GM13977 (cell line): ENCODE measurements at regions not wholly inside any gene's neighbourhood (a gene's known extent, or its start where the extent isn't known, plus 50 kb on each side); places are given as distances from the start of the nearest gene placed in this dataset.
"Not testable (repeated sequence)": the region's sequence is repeated elsewhere in the genome, so short reads cannot be mapped to it uniquely, and the experiment has no call there.

Experiments
- DNase-seq: peaks from one replicate; pipeline ENCODE4 v3.0.0; 2012; ENCODE audit warnings: low spot score
- in situ Hi-C: fragments of 300-500 bp; cut with MboI; formaldehyde crosslinking; loops from one replicate; pipeline ENCODE4 v1.12.0; 2022; ENCODE audit warnings: low sequenced_read_pairs, low pct_unique_long_range_greater_than_20kb, mixed read lengths, inconsistent platforms; ENCODE audit not compliant: unreplicated experiment
- TF ChIP-seq, protein P1 (sequence below): IDR thresholded peaks from 2 replicates; pipeline ENCODE4 v1.5.1; 2012; ENCODE audit warnings: mild to moderate bottlenecking, control low read depth; ENCODE audit not compliant: insufficient read depth; ENCODE audit errors: extremely low read depth, missing control alignments

DNA sequence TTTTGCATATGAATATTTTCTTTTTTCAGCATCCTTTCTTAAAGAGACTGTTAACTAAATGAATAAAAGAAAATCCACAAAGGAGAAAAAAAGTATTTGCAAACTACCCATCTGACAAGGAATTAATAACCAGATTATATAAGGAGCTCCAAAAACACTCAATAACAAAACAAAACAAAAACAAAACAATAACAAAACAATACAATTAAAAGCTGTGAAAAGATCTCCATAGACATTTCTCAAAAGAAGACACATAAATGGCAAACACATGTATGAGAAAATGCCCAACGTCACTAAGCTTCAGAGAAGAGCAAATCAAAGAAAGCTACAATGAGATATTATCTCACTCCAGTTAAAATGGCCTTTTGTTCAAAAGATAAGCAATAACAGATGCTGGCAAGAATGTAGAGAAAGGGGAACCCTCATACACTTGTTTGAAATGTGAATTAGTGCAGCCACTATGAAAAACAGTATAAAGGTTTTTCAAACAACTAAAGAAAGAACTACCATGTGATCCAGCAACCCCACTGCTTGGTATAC lies 1310.0 kb upstream of the EYS start:
- TF ChIP-seq, protein P1, sequence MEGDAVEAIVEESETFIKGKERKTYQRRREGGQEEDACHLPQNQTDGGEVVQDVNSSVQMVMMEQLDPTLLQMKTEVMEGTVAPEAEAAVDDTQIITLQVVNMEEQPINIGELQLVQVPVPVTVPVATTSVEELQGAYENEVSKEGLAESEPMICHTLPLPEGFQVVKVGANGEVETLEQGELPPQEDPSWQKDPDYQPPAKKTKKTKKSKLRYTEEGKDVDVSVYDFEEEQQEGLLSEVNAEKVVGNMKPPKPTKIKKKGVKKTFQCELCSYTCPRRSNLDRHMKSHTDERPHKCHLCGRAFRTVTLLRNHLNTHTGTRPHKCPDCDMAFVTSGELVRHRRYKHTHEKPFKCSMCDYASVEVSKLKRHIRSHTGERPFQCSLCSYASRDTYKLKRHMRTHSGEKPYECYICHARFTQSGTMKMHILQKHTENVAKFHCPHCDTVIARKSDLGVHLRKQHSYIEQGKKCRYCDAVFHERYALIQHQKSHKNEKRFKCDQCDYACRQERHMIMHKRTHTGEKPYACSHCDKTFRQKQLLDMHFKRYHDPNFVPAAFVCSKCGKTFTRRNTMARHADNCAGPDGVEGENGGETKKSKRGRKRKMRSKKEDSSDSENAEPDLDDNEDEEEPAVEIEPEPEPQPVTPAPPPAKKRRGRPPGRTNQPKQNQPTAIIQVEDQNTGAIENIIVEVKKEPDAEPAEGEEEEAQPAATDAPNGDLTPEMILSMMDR, result no peak
- in situ Hi-C loops, result no loop called here

DNA sequence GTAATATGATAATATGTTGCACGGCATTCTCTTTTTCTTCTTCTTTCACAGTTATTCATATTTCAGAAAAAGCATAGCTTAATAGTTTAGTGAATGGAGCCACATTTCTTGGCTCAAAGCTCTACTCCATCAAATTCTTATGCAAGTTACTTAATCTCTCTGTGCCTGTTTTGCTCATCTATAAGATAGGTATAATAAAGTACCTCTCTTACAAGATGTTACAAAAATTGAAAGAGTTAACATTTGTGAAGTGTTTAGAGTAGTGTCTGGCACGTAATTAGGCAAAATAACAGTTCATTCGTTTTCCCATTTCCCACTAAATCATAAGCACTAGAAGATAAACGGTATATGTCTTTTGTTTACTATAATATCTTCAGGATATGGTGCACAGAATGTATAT lies 1304.4 kb upstream of the EYS start:
- TF ChIP-seq, protein P1, result no peak
- in situ Hi-C loops, result no loop called here

More for the DNA sequence above, 1310.0 kb upstream of the EYS start:
- DNase-seq, result no peak

DNA sequence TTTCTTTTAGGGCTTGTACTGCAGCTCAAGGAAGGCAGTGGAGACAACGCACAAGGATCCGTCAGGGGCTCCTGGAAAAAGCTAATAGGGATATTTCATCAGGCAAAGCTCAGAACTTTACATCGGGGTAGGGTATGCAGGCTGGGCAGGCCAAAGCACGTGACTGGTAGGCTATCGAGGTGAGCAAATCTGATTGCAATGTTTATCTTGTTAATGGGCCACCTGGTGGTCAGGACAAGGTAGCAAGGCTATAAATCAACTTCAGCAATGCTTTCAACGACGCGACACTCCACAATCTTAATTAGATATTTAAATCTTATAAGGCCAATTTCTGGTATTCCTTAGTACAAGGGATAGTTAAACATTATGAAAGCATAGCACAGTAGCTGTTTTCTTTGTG lies 1302.8 kb upstream of the EYS start:
- TF ChIP-seq, protein P1, result peak; percentile 25
- no peak for DNase-seq
- in situ Hi-C loops, result no loop called here

More for the DNA sequence above, 1304.4 kb upstream of the EYS start:
- DNase-seq, result no peak

DNA sequence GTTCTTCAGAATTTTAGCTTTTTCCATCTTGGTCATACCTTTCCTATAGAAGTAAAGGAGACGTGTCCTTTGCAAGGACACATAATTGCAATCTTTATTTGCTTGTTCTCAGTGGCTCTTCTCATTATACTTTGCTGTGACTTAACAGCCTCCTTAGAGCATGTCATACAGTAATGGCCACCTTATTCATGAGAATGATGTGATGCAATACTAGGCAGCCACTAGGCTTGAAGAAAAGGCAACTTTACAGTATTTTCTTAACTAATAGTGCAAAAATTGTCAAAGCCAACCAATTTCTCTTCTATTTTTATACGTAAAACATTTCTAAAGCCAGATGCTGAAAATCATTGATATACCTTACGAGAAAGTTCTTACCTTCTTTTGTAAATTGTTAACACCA lies 1296.8 kb upstream of the EYS start:
- DNase-seq, result no peak
- in situ Hi-C loops, result no loop called here
- TF ChIP-seq, protein P1, result no peak

DNA sequence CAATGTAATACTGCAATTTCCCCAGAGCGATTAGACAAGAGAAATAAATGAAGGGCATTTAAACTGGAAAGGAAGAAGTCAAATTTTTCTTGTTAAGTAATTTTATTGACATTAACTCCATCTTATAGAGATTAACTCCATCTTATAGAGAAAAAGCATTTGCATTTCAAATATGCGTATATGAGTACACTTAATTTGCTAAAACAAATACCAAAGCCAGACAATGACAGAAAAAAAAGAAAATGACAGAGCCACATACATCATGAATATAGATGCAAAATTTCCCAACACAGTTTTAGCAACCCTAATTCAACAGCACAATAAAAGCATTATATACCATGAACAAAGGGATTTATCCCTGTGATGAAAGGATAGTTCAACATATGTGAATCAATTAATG lies 1293.1 kb upstream of the EYS start:
- in situ Hi-C loops, result no loop called here
- TF ChIP-seq, protein P1, result no peak
- no peak for DNase-seq

DNA sequence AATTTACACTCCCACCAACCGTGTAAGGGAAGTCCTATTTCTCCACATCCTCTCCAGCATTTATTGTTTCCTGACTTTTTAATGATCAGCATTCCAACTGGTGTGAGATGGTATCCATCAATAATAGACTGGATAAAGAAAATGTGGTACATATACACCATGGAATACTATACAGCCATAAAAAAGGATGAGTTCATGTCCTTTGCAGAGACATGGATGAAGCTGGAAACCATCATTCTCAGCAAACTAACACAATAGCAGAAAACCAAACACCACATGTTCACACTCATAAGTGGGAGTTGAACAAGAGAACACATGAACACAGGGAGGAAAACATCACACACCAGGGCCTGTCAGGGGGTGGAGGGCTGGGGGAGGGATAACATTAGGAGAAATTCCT lies 1290.6 kb upstream of the EYS start:
- in situ Hi-C loops, DNase-seq: not testable (repeated sequence)

DNA sequence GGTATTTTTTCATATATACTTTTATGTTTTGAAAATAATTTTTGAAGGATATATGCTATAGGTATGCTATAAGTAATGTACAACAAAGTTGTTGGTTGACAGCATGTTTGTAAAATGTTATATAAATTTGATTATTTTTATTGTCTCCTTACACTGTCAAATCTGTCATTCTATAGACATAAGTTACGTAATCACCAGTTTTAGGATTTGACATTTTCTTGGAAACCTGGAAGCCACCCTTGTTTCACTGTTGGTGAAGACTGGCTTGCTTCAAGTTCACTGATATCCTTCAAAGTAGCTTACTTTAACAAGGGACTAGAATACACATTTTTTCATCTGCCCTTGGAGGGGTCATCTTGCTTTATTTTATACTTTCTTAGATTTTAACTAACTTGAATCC lies 1288.6 kb upstream of the EYS start:
- in situ Hi-C loops, result no loop called here
- TF ChIP-seq, protein P1, result no peak
- DNase-seq, result no peak

DNA sequence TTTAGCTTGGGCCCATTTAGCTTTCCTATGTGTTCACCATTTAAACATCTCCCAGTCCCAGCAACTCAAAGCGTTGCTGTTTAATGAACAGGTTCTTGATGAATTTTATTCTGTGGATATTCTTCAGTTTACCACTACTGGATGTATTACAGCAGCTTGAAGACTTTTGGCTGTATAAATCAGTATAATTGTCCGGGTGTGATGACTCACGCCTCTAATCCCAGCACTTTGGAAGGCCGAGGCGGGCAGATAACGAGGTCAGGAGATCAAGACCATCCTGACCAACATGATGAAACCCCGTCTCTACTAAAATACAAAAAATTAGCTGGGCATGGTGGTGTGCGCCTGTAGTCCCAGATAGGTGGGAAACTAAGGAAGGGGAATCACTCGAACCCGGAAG lies 1286.7 kb upstream of the EYS start:
- DNase-seq, in situ Hi-C loops: not testable (repeated sequence)
